Endothelial cell of umbilical vein (primary cell): ENCODE measurements at regions not wholly inside any gene's neighbourhood (a gene's known extent, or its start where the extent isn't known, plus 50 kb on each side); places are given as distances from the start of the nearest gene placed in this dataset.

Experiments used
- BruUV-seq: library from RNA; stranded (reverse); fragments of 400-500 nt; replicated peaks from 2 replicates; lab custom pipeline; 2021; lab: Mats Ljungman, UMichigan
- CTCF ChIA-PET: fragments of 300-600, 350-600 bp; sonication (Branson Sonifier 250); formaldehyde crosslinking; loops from one replicate; lab custom pipeline; 2021; ENCODE audit warnings: antibody characterized with exemption, inconsistent platforms; lab: Charles Lee
- POLR2A ChIA-PET: fragments of 300-600, 350-600 bp; sonication (Branson Sonifier 250); formaldehyde crosslinking; loops from one replicate; lab custom pipeline; 2021; ENCODE audit warnings: antibody characterized with exemption, inconsistent platforms; lab: Charles Lee
- DNase-seq: peaks from one replicate; pipeline ENCODE4 v3.0.0-alpha.2; 2011; ENCODE audit warnings: low read depth, low spot score
- FAIRE-seq: peaks from 2 replicates; lab custom pipeline; 2011; peaks lifted over from hg19 to GRCh38; lab: Jason Lieb, UNC
- H2AFZ ChIP-seq: 2 replicates; pipeline ENCODE4 v1.6.0; 2012; ENCODE audit warnings: low read depth, low read length, control low read depth, inconsistent platforms
- H3K27ac ChIP-seq: 2 replicates; pipeline ENCODE4 v1.5.1; 2011; ENCODE audit warnings: low read depth, mild to moderate bottlenecking, control low read depth, low read length, moderate library complexity; ENCODE audit not compliant: insufficient read depth
- H3K27me3 ChIP-seq, 2 experiments: 2 replicates each; pipeline versions ENCODE4 v1.6.0 to v1.6.1; 2011; ENCODE audit warnings: low read length in 2 of 2, mixed read lengths in 1 of 2; ENCODE audit not compliant: control insufficient read depth in 2 of 2, insufficient read depth in 2 of 2
- H3K36me3 ChIP-seq, 2 experiments: 2 replicates in 1 of 2; 3 replicates in 1 of 2; pipeline ENCODE4 v1.5.1; 2011; ENCODE audit warnings: low read length in 2 of 2, mild to moderate bottlenecking in 1 of 2, moderate library complexity in 1 of 2; ENCODE audit not compliant: control insufficient read depth in 2 of 2, insufficient read depth in 2 of 2; ENCODE audit errors: extremely low read depth in 1 of 2
- H3K4me1 ChIP-seq: 3 replicates; pipeline ENCODE4 v1.5.1; 2011; ENCODE audit warnings: mild to moderate bottlenecking, low read length; ENCODE audit not compliant: control insufficient read depth, insufficient read depth; ENCODE audit errors: extremely low read depth
- H3K4me2 ChIP-seq: 2 replicates; pipeline ENCODE4 v1.6.1; 2011; ENCODE audit warnings: low read length, control low read depth, mixed read lengths; ENCODE audit not compliant: insufficient read depth
- H3K4me3 ChIP-seq, 3 experiments: fragments of 200-600 bp in 1 of 3; sonication (generic), shearing (Covaris generic) in 1 of 3; replicated peaks in 1 of 3; 2 replicates each; pipeline ENCODE4 v1.5.1; 2011 to 2016; ENCODE audit warnings: control low read depth in 3 of 3, low read length in 3 of 3, mild to moderate bottlenecking in 2 of 3, inconsistent platforms in 1 of 3, low read depth in 1 of 3, moderate library complexity in 1 of 3; ENCODE audit not compliant: insufficient read depth in 1 of 3
- H3K79me2 ChIP-seq: 2 replicates; pipeline ENCODE4 v1.6.0; 2012; ENCODE audit warnings: low read length, inconsistent platforms; ENCODE audit not compliant: control insufficient read depth, insufficient read depth
- H3K9ac ChIP-seq: replicated peaks from 2 replicates; pipeline ENCODE3; 2011; ENCODE audit warnings: low read length, control low read depth; ENCODE audit not compliant: insufficient read depth; ENCODE audit errors: extremely low read depth
- H3K9me1 ChIP-seq: replicated peaks from 3 replicates; pipeline ENCODE4 v1.6.0; 2011; ENCODE audit warnings: mild to moderate bottlenecking, low read length; ENCODE audit not compliant: control insufficient read depth, insufficient read depth; ENCODE audit errors: extremely low read depth
- H3K9me3 ChIP-seq: replicated peaks from 2 replicates; pipeline ENCODE4 v1.5.1; 2012; ENCODE audit warnings: low read length, inconsistent platforms; ENCODE audit not compliant: control insufficient read depth, insufficient read depth
- H4K20me1 ChIP-seq: replicated peaks from 2 replicates; pipeline ENCODE3; 2011; ENCODE audit warnings: mild to moderate bottlenecking, low read length; ENCODE audit not compliant: control insufficient read depth, insufficient read depth; ENCODE audit errors: extremely low read depth
- CTCF ChIP-seq, 2 donors: IDR thresholded peaks; 1 replicate in 1 of 2; 2 replicates in 1 of 2; pipeline ENCODE4 v1.5.1; 2011; ENCODE audit warnings: low read length in 2 of 2, mild to moderate bottlenecking in 2 of 2, moderate library complexity in 2 of 2, control low read depth in 1 of 2, inconsistent platforms in 1 of 2, low read depth in 1 of 2; ENCODE audit not compliant: insufficient read depth in 1 of 2; ENCODE audit errors: extremely low read depth in 1 of 2
- EZH2 ChIP-seq: IDR thresholded peaks from 2 replicates; pipeline ENCODE4 v1.6.1; 2012; ENCODE audit warnings: borderline replicate concordance, low read depth, mild to moderate bottlenecking, moderate library complexity, low read length, inconsistent platforms; ENCODE audit not compliant: severe bottlenecking
- FOS ChIP-seq: IDR thresholded peaks from 2 replicates; pipeline ENCODE4 v1.6.1; 2011; ENCODE audit warnings: mild to moderate bottlenecking, low read length, moderate library complexity, borderline replicate concordance; ENCODE audit not compliant: insufficient read depth
- GATA2 ChIP-seq: IDR thresholded peaks from 2 replicates; pipeline ENCODE4 v1.7.0; 2011; ENCODE audit warnings: low read depth, mild to moderate bottlenecking, moderate library complexity, mixed read lengths, low read length; ENCODE audit not compliant: insufficient read length, insufficient read depth
- JUN ChIP-seq: IDR thresholded peaks from 2 replicates; pipeline ENCODE4 v1.6.1; 2011; ENCODE audit warnings: borderline replicate concordance, low read depth; ENCODE audit not compliant: insufficient read length, insufficient read depth
- MAX ChIP-seq: IDR thresholded peaks from 2 replicates; pipeline ENCODE4 v1.6.1; 2011; ENCODE audit not compliant: insufficient read depth, insufficient read length
- MYC ChIP-seq: IDR thresholded peaks from one replicate; pipeline ENCODE4 v1.6.1; 2011; ENCODE audit warnings: mild to moderate bottlenecking, low read depth, low read length
- POLR2A ChIP-seq: IDR thresholded peaks from 2 replicates; pipeline ENCODE4 v1.6.1; 2012; ENCODE audit warnings: low read depth, mild to moderate bottlenecking, control low read depth, low read length
- POLR2AphosphoS5 ChIP-seq: IDR thresholded peaks from 2 replicates; pipeline ENCODE4 v1.6.1; 2012; ENCODE audit warnings: low read depth, mild to moderate bottlenecking, control low read depth, low read length, moderate library complexity; ENCODE audit not compliant: insufficient read depth
- dilution Hi-C: fragments of 300-500 bp; cut with MboI; formaldehyde crosslinking; loops from one replicate; pipeline ENCODE4 v1.15.0; 2019; ENCODE audit warnings: low sequenced_read_pairs; ENCODE audit not compliant: extremely low pct_ligation_motif_present
- intact Hi-C: fragments of 100-400 bp; cut with micrococcal nuclease; formaldehyde crosslinking; loops from one replicate; pipeline ENCODE4 v1.10.0; 2022

GRCh38 chr15:93585012-93585411 is 496.0 kb upstream of the RGMA start:
- Histone ChIP-seq H3K4me1 (no peaks in the 10 kb centered on the region), H3K36me3 (no peaks in the 10 kb centered on the region), H3K27ac (no peak overlapping the region), H3K9me1 (no peaks in the 10 kb centered on the region), H3K4me2 (no peak overlapping the region), H3K9me3 (peaks cover 2% of the 10 kb centered on the region), H3K4me3 (no peak overlapping the region), H3K9ac (no peak overlapping the region), H3K79me2 (no peaks in the 10 kb centered on the region), H2AFZ (no peak overlapping the region), H4K20me1 (no peaks in the 10 kb centered on the region), H3K27me3 (no peaks in the 10 kb centered on the region)
- no peak for DNase-seq
- no TSS peak for BruUV-seq
- ChIA-PET CTCF (no interaction called here), POLR2A (no interaction called here)
- no peak for FAIRE-seq
- TF ChIP-seq POLR2A (no peak), FOS (no peak), GATA2 (no peak), EZH2 (no peak), MAX (no peak), JUN (no peak), MYC (no peak), POLR2AphosphoS5 (no peak), CTCF (IDR thresholded peaks at IDR 0.05; ENCODE audit: extremely low read depth in 1 of 2, insufficient read depth in 1 of 2, low read depth in 1 of 2, low read length in 2 of 2) (no peak)
- intact Hi-C loops, result no loop called here
- dilution Hi-C loops, result no loop called here
